Hepatocyte (in vitro differentiated cells): ENCODE measurements at regions not wholly inside any gene's neighbourhood (a gene's known extent, or its start where the extent isn't known, plus 50 kb on each side); places are given as distances from the start of the nearest gene placed in this dataset.
A peak's percentile ranks its signal among the peaks of the same experiment; 100 is the strongest.

Experiments used
- DNase-seq: peaks from one replicate; pipeline ENCODE4 v3.0.0-alpha.2; 2016; ENCODE audit warnings: low spot score
- H2AFZ ChIP-seq: fragments of 200-600 bp; sonication (generic); 2 replicates; pipeline ENCODE4 v1.6.0; 2016; ENCODE audit warnings: antibody characterized with exemption, mild to moderate bottlenecking
- H3K27ac ChIP-seq: fragments of 200-600 bp; sonication (generic); 2 replicates; pipeline ENCODE4 v1.5.1; 2016; ENCODE audit warnings: mild to moderate bottlenecking
- H3K27me3 ChIP-seq: fragments of 200-600 bp; sonication (generic); 2 replicates; pipeline ENCODE4 v1.6.1; 2016
- H3K36me3 ChIP-seq: fragments of 200-600 bp; sonication (generic); replicated peaks from 2 replicates; pipeline ENCODE4 v1.5.1; 2016; ENCODE audit warnings: low read depth; ENCODE audit not compliant: insufficient read depth
- H3K4me1 ChIP-seq: fragments of 200-600 bp; sonication (generic); 2 replicates; pipeline ENCODE4 v1.5.1; 2016; ENCODE audit warnings: mild to moderate bottlenecking, moderate library complexity; ENCODE audit not compliant: insufficient read depth
- H3K4me2 ChIP-seq: fragments of 200-600 bp; sonication (generic); 2 replicates; pipeline ENCODE4 v1.6.0; 2016
- H3K4me3 ChIP-seq: fragments of 200-600 bp; sonication (generic); 2 replicates; pipeline ENCODE4 v1.5.1; 2016; ENCODE audit warnings: mild to moderate bottlenecking
- H3K79me2 ChIP-seq: fragments of 200-600 bp; sonication (generic); 2 replicates; pipeline ENCODE4 v1.6.0; 2017; ENCODE audit warnings: mild to moderate bottlenecking
- H3K9me2 ChIP-seq: fragments of 200-600 bp; sonication (generic); replicated peaks from 2 replicates; pipeline ENCODE4 v1.6.0; 2017; ENCODE audit warnings: mild to moderate bottlenecking; ENCODE audit not compliant: insufficient read depth
- H3K9me3 ChIP-seq: fragments of 200-600 bp; sonication (generic); 2 replicates; pipeline ENCODE4 v1.5.1; 2016; ENCODE audit warnings: low read depth, mild to moderate bottlenecking
- H4K20me1 ChIP-seq: fragments of 200-600 bp; sonication (generic); 2 replicates; pipeline ENCODE4 v1.6.0; 2016; ENCODE audit warnings: mild to moderate bottlenecking; ENCODE audit not compliant: insufficient read depth, poor library complexity, severe bottlenecking
- CTCF ChIP-seq: fragments of 200-600 bp; sonication (generic); IDR thresholded peaks from 2 replicates; pipeline ENCODE4 v1.5.1; 2016; ENCODE audit warnings: antibody characterized with exemption, mild to moderate bottlenecking; ENCODE audit not compliant: poor library complexity
- EZH2 ChIP-seq: fragments of 200-600 bp; sonication (generic); IDR thresholded peaks from 2 replicates; pipeline ENCODE4 v1.6.1; 2016; ENCODE audit warnings: antibody characterized with exemption, mild to moderate bottlenecking, borderline replicate concordance
- EZH2phosphoT487 ChIP-seq: fragments of 200-600 bp; sonication (generic); IDR thresholded peaks from one replicate; pipeline ENCODE4 v1.6.1; 2018; ENCODE audit warnings: antibody characterized with exemption, mild to moderate bottlenecking, low read depth, moderate library complexity; ENCODE audit not compliant: unreplicated experiment, severe bottlenecking
- WGBS: methylation state at CpG from one replicate; pipeline ENCODE4 v1.1.6; 2016; ENCODE audit warnings: low lambda C conversion rate; ENCODE audit errors: missing lambda C conversion rate; 5-methylcytosine and 5-hydroxymethylcytosine counted together

GRCh38 chrX:3811331-3812311 lies 98.2 kb upstream of the PRKX start:
- DNase-seq: peak; percentile 52
- H2AFZ ChIP-seq: no peak overlapping the region
- H3K79me2 ChIP-seq: no peaks in the 10 kb centered on the region
- TF ChIP-seq CTCF (peak; percentile 58), EZH2phosphoT487 (no peak)
- H3K27ac ChIP-seq: no peak overlapping the region
- peak overlapping the region; percentile 30 for H3K4me2 ChIP-seq
- no peak overlapping the region for H3K4me3 ChIP-seq
- H3K9me2 ChIP-seq: no peaks in the 10 kb centered on the region
- no peaks in the 10 kb centered on the region for H3K36me3 ChIP-seq
- no peaks in the 10 kb centered on the region for H3K9me3 ChIP-seq
- 56% methylated on average over 15 of the region's 16 CpGs for WGBS
- H3K4me1 ChIP-seq: peaks cover 3% of the 10 kb centered on the region
- peaks cover 14% of the 10 kb centered on the region for H3K27me3 ChIP-seq
- H4K20me1 ChIP-seq: no peaks in the 10 kb centered on the region

- Histone ChIP-seq H3K27me3 (peaks cover 19% of the 10 kb centered on the region), H3K9me3 (no peaks in the 10 kb centered on the region), H3K4me1 (no peaks in the 10 kb centered on the region), H3K4me2 (no peak overlapping the region), H3K9me2 (no peaks in the 10 kb centered on the region), H3K27ac (no peak overlapping the region), H3K79me2 (no peaks in the 10 kb centered on the region), H3K4me3 (no peak overlapping the region), H2AFZ (no peak overlapping the region), H4K20me1 (no peaks in the 10 kb centered on the region), H3K36me3 (no peaks in the 10 kb centered on the region)
- 72% methylated on average over 4 of the region's 4 CpGs for WGBS
- no peak for DNase-seq
- TF ChIP-seq EZH2 (no peak), CTCF (no peak)
Measured at GRCh38 chrX:3807906-3808305, 94.5 kb upstream of the PRKX start.

DNA sequence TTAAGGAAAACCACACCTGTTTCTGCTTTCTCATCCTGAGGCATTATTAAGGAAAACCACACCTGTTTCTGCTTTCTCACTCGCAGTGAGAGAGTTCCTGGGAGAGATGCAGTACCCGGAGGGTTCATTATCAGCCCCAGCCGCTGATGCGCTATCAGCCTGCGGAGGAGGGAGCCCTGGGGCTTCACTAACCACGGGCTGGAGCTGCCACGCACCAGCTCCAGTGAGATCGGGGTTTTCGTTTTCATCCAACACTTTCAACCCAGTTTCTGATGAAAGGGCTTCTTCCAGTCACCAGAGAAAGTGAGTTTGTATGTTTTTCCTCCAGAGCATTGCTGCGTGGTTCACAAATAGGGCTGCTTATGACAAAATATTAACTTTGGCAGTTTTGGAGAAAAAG lies 93.2 kb upstream of the PRKX start:
- TF ChIP-seq CTCF (no peak), EZH2 (no peak), EZH2phosphoT487 (no peak)
- H3K36me3 ChIP-seq: no peaks in the 10 kb centered on the region
- 43% methylated on average over 10 of the region's 10 CpGs for WGBS
- no peak overlapping the region for H3K4me2 ChIP-seq
- no peak overlapping the region for H2AFZ ChIP-seq
- H3K4me1 ChIP-seq: no peaks in the 10 kb centered on the region
- H3K4me3 ChIP-seq: no peak overlapping the region
- peaks cover 19% of the 10 kb centered on the region for H3K27me3 ChIP-seq
- no peaks in the 10 kb centered on the region for H3K9me3 ChIP-seq
- DNase-seq: no peak
- H3K79me2 ChIP-seq: no peaks in the 10 kb centered on the region
- no peaks in the 10 kb centered on the region for H4K20me1 ChIP-seq
- no peak overlapping the region for H3K27ac ChIP-seq
- no peaks in the 10 kb centered on the region for H3K9me2 ChIP-seq
